CD14-positive monocyte (primary cell): ENCODE measurements at regions not wholly inside any gene's neighbourhood (a gene's known extent, or its start where the extent isn't known, plus 50 kb on each side); places are given as distances from the start of the nearest gene placed in this dataset.

ENCODE experiments used
- DNase-seq, 3 donors: peaks; one replicate each; pipeline ENCODE4 v3.0.0-alpha.2; 2011 to 2022
- H2AFZ ChIP-seq: 2 replicates; pipeline ENCODE4 v1.6.0; 2012; ENCODE audit warnings: mild to moderate bottlenecking, low read depth, low read length, inconsistent platforms; ENCODE audit not compliant: insufficient read depth, poor library complexity, severe bottlenecking
- H3K27ac ChIP-seq, 2 donors: 1 replicate in 1 of 2; 2 replicates in 1 of 2; pipeline ENCODE4 v1.5.1; 2012 to 2013; ENCODE audit warnings: low read length in 2 of 2, control low read depth in 1 of 2, inconsistent platforms in 1 of 2, low read depth in 1 of 2, mild to moderate bottlenecking in 1 of 2
- H3K27me3 ChIP-seq, 2 donors: one replicate each; pipeline versions ENCODE4 v1.6.0 to v1.6.1; 2011 to 2013; ENCODE audit warnings: low read length in 2 of 2; ENCODE audit not compliant: control insufficient read depth in 2 of 2, insufficient read depth in 2 of 2
- H3K36me3 ChIP-seq, 2 donors: replicated peaks in 1 of 2; 1 replicate in 1 of 2; 2 replicates in 1 of 2; pipeline versions ENCODE4 v1.5.1 to v1.6.1; 2012 to 2013; ENCODE audit warnings: low read length in 2 of 2, control low read depth in 1 of 2, inconsistent platforms in 1 of 2, mild to moderate bottlenecking in 1 of 2; ENCODE audit not compliant: insufficient read depth in 2 of 2, control insufficient read depth in 1 of 2
- H3K4me1 ChIP-seq, 2 donors: 1 replicate in 1 of 2; 2 replicates in 1 of 2; pipeline versions ENCODE4 v1.5.1 to v1.6.1; 2012 to 2013; ENCODE audit warnings: low read length in 2 of 2, control low read depth in 1 of 2, inconsistent platforms in 1 of 2, mild to moderate bottlenecking in 1 of 2, moderate library complexity in 1 of 2; ENCODE audit not compliant: insufficient read depth in 2 of 2, control insufficient read depth in 1 of 2
- H3K4me2 ChIP-seq: replicated peaks from 2 replicates; pipeline ENCODE3; 2012; ENCODE audit warnings: low read length, moderate library complexity, mild to moderate bottlenecking; ENCODE audit not compliant: poor library complexity, severe bottlenecking; ENCODE audit errors: extremely low read depth
- H3K4me3 ChIP-seq, 3 experiments: fragments of 200-600 bp in 1 of 3; sonication (generic) in 1 of 3; replicated peaks in 1 of 3; 1 replicate in 2 of 3; 2 replicates in 1 of 3; pipeline ENCODE4 v1.5.1; 2011 to 2013; ENCODE audit warnings: low read length in 3 of 3, mild to moderate bottlenecking in 3 of 3, control low read depth in 2 of 3, low read depth in 2 of 3, inconsistent platforms in 1 of 3, moderate library complexity in 1 of 3
- H3K79me2 ChIP-seq: 2 replicates; pipeline ENCODE4 v1.6.0; 2012; ENCODE audit warnings: mild to moderate bottlenecking, control low read depth, inconsistent platforms, low read length, moderate library complexity; ENCODE audit not compliant: insufficient read depth
- H3K9ac ChIP-seq: 2 replicates; pipeline ENCODE4 v1.6.0; 2017; ENCODE audit warnings: low read length, mild to moderate bottlenecking; ENCODE audit not compliant: insufficient read depth, poor library complexity, severe bottlenecking
- H3K9me3 ChIP-seq, 2 donors: replicated peaks in 1 of 2; 1 replicate in 1 of 2; 2 replicates in 1 of 2; pipeline versions ENCODE4 v1.5.1 to v1.6.1; 2012 to 2013; ENCODE audit warnings: low read length in 2 of 2, control low read depth in 1 of 2; ENCODE audit not compliant: control insufficient read depth in 1 of 2, insufficient read depth in 1 of 2
- H4K20me1 ChIP-seq: 2 replicates; pipeline ENCODE4 v1.6.0; 2012; ENCODE audit warnings: mild to moderate bottlenecking, low read length, control low read depth, moderate library complexity; ENCODE audit not compliant: insufficient read depth
- H3K27ac Mint-ChIP-seq, 7 donors: one replicate each; pipeline ENCODE4 v1.8.0; 2020; ENCODE audit warnings: mild to moderate bottlenecking in 7 of 7, mixed read lengths in 7 of 7, moderate library complexity in 6 of 7, inconsistent platforms in 2 of 7
- H3K27me3 Mint-ChIP-seq, 3 donors: one replicate each; pipeline ENCODE4 v1.8.0; 2021 to 2022; ENCODE audit warnings: low read depth in 3 of 3, mild to moderate bottlenecking in 3 of 3, mixed read lengths in 3 of 3, moderate library complexity in 3 of 3, inconsistent platforms in 1 of 3
- H3K36me3 Mint-ChIP-seq, 2 donors: one replicate each; pipeline ENCODE4 v1.8.0; 2020; ENCODE audit warnings: mixed read lengths in 2 of 2, inconsistent platforms in 1 of 2, mild to moderate bottlenecking in 1 of 2
- H3K4me1 Mint-ChIP-seq: one replicate; pipeline ENCODE4 v1.8.0; 2020; ENCODE audit warnings: mild to moderate bottlenecking, mixed read lengths
- H3K4me3 Mint-ChIP-seq, 2 donors: one replicate each; pipeline ENCODE4 v1.8.0; 2020; ENCODE audit warnings: mild to moderate bottlenecking in 2 of 2, mixed read lengths in 2 of 2, moderate library complexity in 1 of 2
- H3K9me3 Mint-ChIP-seq, 7 donors: one replicate each; pipeline ENCODE4 v1.8.0; 2020 to 2022; ENCODE audit warnings: mixed read lengths in 7 of 7, mild to moderate bottlenecking in 6 of 7, moderate library complexity in 6 of 7, inconsistent platforms in 2 of 7
- CTCF ChIP-seq: fragments of 200-600 bp; IDR thresholded peaks from one replicate; pipeline ENCODE4 v1.8.0; 2022; ENCODE audit warnings: antibody characterized with exemption, mild to moderate bottlenecking
- WGBS: methylation state at CpG from one replicate; pipeline ENCODE4 v1.1.5; 2013; ENCODE audit warnings: missing lambda C conversion rate; ENCODE audit not compliant: insufficient coverage; 5-methylcytosine and 5-hydroxymethylcytosine counted together
- intact Hi-C, 2 donors: fragments of 100-400 bp; cut with micrococcal nuclease; formaldehyde crosslinking; loops; one replicate each; pipeline versions ENCODE4 v1.15.0 to v1.15.1; 2023

- no peak for DNase-seq
- no peak overlapping the region for H3K9ac ChIP-seq
- no peak overlapping the region for H3K4me3 ChIP-seq
- no peak for TF ChIP-seq CTCF
- no CpG with 5 or more reads among the region's 2 CpGs for WGBS
- no peak overlapping the region for H2AFZ ChIP-seq
- H3K4me1 ChIP-seq = no peaks in the 10 kb centered on the region
- H3K36me3 Mint-ChIP-seq = no peaks in the 10 kb centered on the region
- H3K4me2 ChIP-seq = no peak overlapping the region
- H3K27ac ChIP-seq = no peak overlapping the region
- peaks cover 3% of the 10 kb centered on the region for H3K4me1 Mint-ChIP-seq
- H3K27me3 Mint-ChIP-seq = peaks cover 1 to 18% (median 4%) of the 10 kb centered on the region in 3 donors
- no peak overlapping the region for H3K4me3 Mint-ChIP-seq
- H3K36me3 ChIP-seq = no peaks in the 10 kb centered on the region
- H3K27ac Mint-ChIP-seq = no peak overlapping the region
- H4K20me1 ChIP-seq = no peaks in the 10 kb centered on the region
- H3K79me2 ChIP-seq = no peaks in the 10 kb centered on the region
- H3K27me3 ChIP-seq = peaks cover 0 to 5% of the 10 kb centered on the region in 2 donors
- H3K9me3 Mint-ChIP-seq = peaks cover 2 to 30% (median 19%) of the 10 kb centered on the region in 7 donors
- H3K9me3 ChIP-seq = peaks cover 16 to 23% of the 10 kb centered on the region in 2 donors
- intact Hi-C loops = no loop called here
These were observed 124.0 kb upstream of the S100G start for GRCh38 chrX:16526003-16526402.

GRCh38 chrX:16528620-16529019 lies 121.3 kb upstream of the S100G start:
- Histone ChIP-seq H3K4me3 (no peak overlapping the region), H3K27me3 (peaks cover 0 to 2% of the 10 kb centered on the region in 2 donors), H3K4me2 (no peak overlapping the region), H2AFZ (no peak overlapping the region), H3K4me1 (no peaks in the 10 kb centered on the region), H3K9me3 (peaks cover 16 to 23% of the 10 kb centered on the region in 2 donors), H3K36me3 (no peaks in the 10 kb centered on the region), H3K79me2 (no peaks in the 10 kb centered on the region), H3K9ac (no peak overlapping the region), H3K27ac (no peak overlapping the region), H4K20me1 (no peaks in the 10 kb centered on the region)
- peaks cover 0 to 12% (median 5%) of the 10 kb centered on the region in 3 donors for H3K27me3 Mint-ChIP-seq
- H3K4me3 Mint-ChIP-seq = no peak overlapping the region
- H3K27ac Mint-ChIP-seq = no peak overlapping the region
- no peak for DNase-seq
- no peaks in the 10 kb centered on the region for H3K36me3 Mint-ChIP-seq
- H3K4me1 Mint-ChIP-seq = peaks cover 3% of the 10 kb centered on the region
- peaks cover 2 to 27% (median 16%) of the 10 kb centered on the region in 7 donors for H3K9me3 Mint-ChIP-seq
- WGBS = 0% methylated on average over 2 of the region's 3 CpGs
- TF ChIP-seq CTCF = no peak
- intact Hi-C loops = no loop called here
